ENCODE measurements at regions not wholly inside any gene's neighbourhood (a gene's known extent, or its start where the extent isn't known, plus 50 kb on each side); places are given as distances from the start of the nearest gene placed in this dataset.

DNA sequence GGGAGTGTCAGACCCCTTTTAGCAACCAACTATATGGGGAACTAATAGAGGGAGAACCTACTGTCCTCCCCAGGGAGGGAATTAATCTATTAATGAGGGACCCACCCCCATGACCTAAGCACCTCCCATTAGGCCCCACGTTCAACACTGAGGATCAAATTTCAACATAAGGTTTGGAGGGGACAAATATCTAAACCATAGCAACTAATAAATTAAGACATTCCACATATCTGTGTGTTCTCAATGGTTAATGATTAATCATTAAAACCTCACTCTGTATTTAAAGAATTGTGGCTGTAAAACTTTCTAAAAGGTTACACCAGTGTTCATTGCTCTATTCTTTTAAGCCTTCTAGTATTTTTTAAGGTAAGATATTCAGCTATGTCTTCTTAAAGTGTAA, 500.4 kb upstream of the SULF2 start:
- no TSS peak for BruUV-seq (replicated peaks)
- ATAC-seq (no peak), DNase-seq (ENCODE audit: low read depth, low spot score) (no peak), FAIRE-seq (no peak)
- H4K20me1 ChIP-seq (ENCODE audit: control insufficient read depth, insufficient read depth), result no peaks in the 10 kb centered on the region
- H3K9me3 ChIP-seq (replicated peaks; ENCODE audit: control insufficient read depth, insufficient read depth, low read length), result no peaks in the 10 kb centered on the region; the same call in 2 of the 3 replicates
- no peaks in the 10 kb centered on the region for H3K79me2 ChIP-seq (ENCODE audit: control insufficient read depth, insufficient read depth, low read length)
- no peaks in the 10 kb centered on the region for H3K4me1 ChIP-seq (ENCODE audit: control insufficient read depth, insufficient read depth, low read length)
- in situ Hi-C loops (cut with MboI) (no loop called here), intact Hi-C loops (cut with micrococcal nuclease; ENCODE audit: unreplicated experiment) (no loop called here)
- H3K4me3 ChIP-seq, result no peak overlapping the region
- H3K9ac ChIP-seq (ENCODE audit: control insufficient read depth, insufficient read depth, low read length), result no peak overlapping the region
- ChIA-PET POLR2A (no interaction called here), SMC1A (ENCODE audit: uncharacterized antibody, unreplicated experiment) (interaction anchor here (1.4 kb wide), 1 partner anchor 9 kb away, joined by 3 read pairs; no protein-coding TSS in a partner anchor), RAD21 (ENCODE audit: unreplicated experiment) (no interaction called here), CTCF (no interaction called here)
- no peaks in the 10 kb centered on the region for H3K36me3 ChIP-seq (ENCODE audit: control insufficient read depth in 2 of 2, insufficient read depth in 2 of 2, low read length in 1 of 2)
- H3K27ac ChIP-seq (ENCODE audit: control insufficient read depth, insufficient read depth), result no peak overlapping the region
- no peak overlapping the region for H3K4me2 ChIP-seq (ENCODE audit: control insufficient read depth, insufficient read depth)
- 5% methylated on average over 1 of the region's 1 CpG for WGBS (ENCODE audit: insufficient coverage, insufficient replicate concordance, low lambda C conversion rate, missing lambda C conversion rate)
- H3K27me3 ChIP-seq (replicated peaks in 1 of 2; ENCODE audit: control insufficient read depth in 2 of 2, insufficient read depth in 2 of 2, low read length in 1 of 2), result peaks cover 0 to 2% of the 10 kb centered on the region in 2 experiments; a peak in 2 of 4 replicates
- H2AFZ ChIP-seq (ENCODE audit: control insufficient read depth, low read depth, low read length), result no peak overlapping the region
- no peak for TF ChIP-seq IRF4 (IDR thresholded peaks at IDR 0.05; ENCODE audit: low read depth, low read length)
- TF ChIP-seq SRF (IDR thresholded peaks at IDR 0.05; ENCODE audit: low read depth in 2 of 2, low read length in 2 of 2), result no peak
- no peak for TF ChIP-seq POLR2AphosphoS2 (IDR thresholded peaks at IDR 0.05; ENCODE audit: low read depth, low read length)
- no peak for TF ChIP-seq MYB (IDR thresholded peaks at IDR 0.05; ENCODE audit: borderline replicate concordance, low read depth, low read length)
- TF ChIP-seq, protein P1, sequence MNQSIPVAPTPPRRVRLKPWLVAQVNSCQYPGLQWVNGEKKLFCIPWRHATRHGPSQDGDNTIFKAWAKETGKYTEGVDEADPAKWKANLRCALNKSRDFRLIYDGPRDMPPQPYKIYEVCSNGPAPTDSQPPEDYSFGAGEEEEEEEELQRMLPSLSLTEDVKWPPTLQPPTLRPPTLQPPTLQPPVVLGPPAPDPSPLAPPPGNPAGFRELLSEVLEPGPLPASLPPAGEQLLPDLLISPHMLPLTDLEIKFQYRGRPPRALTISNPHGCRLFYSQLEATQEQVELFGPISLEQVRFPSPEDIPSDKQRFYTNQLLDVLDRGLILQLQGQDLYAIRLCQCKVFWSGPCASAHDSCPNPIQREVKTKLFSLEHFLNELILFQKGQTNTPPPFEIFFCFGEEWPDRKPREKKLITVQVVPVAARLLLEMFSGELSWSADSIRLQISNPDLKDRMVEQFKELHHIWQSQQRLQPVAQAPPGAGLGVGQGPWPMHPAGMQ (IDR thresholded peaks at IDR 0.05; ENCODE audit: borderline replicate concordance), result no peak
- TF ChIP-seq, protein P2, sequence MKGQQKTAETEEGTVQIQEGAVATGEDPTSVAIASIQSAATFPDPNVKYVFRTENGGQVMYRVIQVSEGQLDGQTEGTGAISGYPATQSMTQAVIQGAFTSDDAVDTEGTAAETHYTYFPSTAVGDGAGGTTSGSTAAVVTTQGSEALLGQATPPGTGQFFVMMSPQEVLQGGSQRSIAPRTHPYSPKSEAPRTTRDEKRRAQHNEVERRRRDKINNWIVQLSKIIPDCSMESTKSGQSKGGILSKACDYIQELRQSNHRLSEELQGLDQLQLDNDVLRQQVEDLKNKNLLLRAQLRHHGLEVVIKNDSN (IDR thresholded peaks at IDR 0.05; ENCODE audit: borderline replicate concordance, extremely low read length, insufficient read depth, low read depth, low read length), result no peak
- TF ChIP-seq NRF1 (conservative IDR thresholded peaks at IDR 0.05; ENCODE audit: low read depth, low read length), result no peak
- no peak for TF ChIP-seq ASH2L (IDR thresholded peaks at IDR 0.05; ENCODE audit: borderline replicate concordance, low read depth)
- no peak for TF ChIP-seq RELA (IDR thresholded peaks at IDR 0.05; ENCODE audit: borderline replicate concordance, partially characterized antibody)
- TF ChIP-seq, protein P3, sequence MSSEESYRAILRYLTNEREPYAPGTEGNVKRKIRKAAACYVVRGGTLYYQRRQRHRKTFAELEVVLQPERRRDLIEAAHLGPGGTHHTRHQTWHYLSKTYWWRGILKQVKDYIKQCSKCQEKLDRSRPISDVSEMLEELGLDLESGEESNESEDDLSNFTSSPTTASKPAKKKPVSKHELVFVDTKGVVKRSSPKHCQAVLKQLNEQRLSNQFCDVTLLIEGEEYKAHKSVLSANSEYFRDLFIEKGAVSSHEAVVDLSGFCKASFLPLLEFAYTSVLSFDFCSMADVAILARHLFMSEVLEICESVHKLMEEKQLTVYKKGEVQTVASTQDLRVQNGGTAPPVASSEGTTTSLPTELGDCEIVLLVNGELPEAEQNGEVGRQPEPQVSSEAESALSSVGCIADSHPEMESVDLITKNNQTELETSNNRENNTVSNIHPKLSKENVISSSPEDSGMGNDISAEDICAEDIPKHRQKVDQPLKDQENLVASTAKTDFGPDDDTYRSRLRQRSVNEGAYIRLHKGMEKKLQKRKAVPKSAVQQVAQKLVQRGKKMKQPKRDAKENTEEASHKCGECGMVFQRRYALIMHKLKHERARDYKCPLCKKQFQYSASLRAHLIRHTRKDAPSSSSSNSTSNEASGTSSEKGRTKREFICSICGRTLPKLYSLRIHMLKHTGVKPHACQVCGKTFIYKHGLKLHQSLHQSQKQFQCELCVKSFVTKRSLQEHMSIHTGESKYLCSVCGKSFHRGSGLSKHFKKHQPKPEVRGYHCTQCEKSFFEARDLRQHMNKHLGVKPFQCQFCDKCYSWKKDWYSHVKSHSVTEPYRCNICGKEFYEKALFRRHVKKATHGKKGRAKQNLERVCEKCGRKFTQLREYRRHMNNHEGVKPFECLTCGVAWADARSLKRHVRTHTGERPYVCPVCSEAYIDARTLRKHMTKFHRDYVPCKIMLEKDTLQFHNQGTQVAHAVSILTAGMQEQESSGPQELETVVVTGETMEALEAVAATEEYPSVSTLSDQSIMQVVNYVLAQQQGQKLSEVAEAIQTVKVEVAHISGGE (CRISPR knock-in tag; IDR thresholded peaks at IDR 0.05), result no peak
- TF ChIP-seq, protein P4, sequence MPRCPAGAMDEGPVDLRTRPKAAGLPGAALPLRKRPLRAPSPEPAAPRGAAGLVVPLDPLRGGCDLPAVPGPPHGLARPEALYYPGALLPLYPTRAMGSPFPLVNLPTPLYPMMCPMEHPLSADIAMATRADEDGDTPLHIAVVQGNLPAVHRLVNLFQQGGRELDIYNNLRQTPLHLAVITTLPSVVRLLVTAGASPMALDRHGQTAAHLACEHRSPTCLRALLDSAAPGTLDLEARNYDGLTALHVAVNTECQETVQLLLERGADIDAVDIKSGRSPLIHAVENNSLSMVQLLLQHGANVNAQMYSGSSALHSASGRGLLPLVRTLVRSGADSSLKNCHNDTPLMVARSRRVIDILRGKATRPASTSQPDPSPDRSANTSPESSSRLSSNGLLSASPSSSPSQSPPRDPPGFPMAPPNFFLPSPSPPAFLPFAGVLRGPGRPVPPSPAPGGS (IDR thresholded peaks at IDR 0.05; ENCODE audit: borderline replicate concordance, insufficient read depth, low read depth, low read length, poor library complexity, severe bottlenecking), result no peak
- no peak for TF ChIP-seq SMAD5 (IDR thresholded peaks at IDR 0.05; ENCODE audit: low read depth)
- TF ChIP-seq TARDBP (IDR thresholded peaks at IDR 0.05; ENCODE audit: borderline replicate concordance), result no peak
- TF ChIP-seq SREBF2 (IDR thresholded peaks at IDR 0.05; ENCODE audit: low read length), result no peak
- no peak for TF ChIP-seq CHD1 (IDR thresholded peaks at IDR 0.05; ENCODE audit: low read depth, low read length)
